GM12873 (cell line): ENCODE measurements at regions not wholly inside any gene's neighbourhood (a gene's known extent, or its start where the extent isn't known, plus 50 kb on each side); places are given as distances from the start of the nearest gene placed in this dataset.

Experiments
- TF ChIP-seq, protein P1 (sequence below): IDR thresholded peaks from 2 replicates; pipeline ENCODE4 v1.5.1; 2012; ENCODE audit warnings: low read depth, mild to moderate bottlenecking, moderate library complexity, low read length, control low read depth; ENCODE audit not compliant: insufficient read depth; ENCODE audit errors: missing control alignments

DNA sequence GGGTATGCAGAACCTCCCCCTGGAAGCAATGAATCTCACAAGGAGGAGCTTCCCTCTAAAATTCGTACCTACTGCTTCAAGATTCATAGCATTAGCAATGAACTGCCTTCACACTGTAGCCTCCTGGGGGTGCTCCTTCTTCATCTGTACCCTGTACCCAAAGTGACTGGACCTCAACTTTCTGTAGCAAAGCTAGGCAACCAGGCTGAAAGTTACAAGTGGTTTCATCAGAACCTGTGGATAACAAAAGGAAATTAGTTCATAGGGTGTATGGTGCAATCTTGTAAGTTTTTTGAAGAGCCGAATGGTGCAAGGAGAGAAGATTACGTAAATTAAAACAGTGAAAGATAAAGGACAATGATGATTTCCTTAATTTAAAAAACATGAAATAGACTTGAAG is 1541.7 kb upstream of the FLRT2 start:
- TF ChIP-seq, protein P1, sequence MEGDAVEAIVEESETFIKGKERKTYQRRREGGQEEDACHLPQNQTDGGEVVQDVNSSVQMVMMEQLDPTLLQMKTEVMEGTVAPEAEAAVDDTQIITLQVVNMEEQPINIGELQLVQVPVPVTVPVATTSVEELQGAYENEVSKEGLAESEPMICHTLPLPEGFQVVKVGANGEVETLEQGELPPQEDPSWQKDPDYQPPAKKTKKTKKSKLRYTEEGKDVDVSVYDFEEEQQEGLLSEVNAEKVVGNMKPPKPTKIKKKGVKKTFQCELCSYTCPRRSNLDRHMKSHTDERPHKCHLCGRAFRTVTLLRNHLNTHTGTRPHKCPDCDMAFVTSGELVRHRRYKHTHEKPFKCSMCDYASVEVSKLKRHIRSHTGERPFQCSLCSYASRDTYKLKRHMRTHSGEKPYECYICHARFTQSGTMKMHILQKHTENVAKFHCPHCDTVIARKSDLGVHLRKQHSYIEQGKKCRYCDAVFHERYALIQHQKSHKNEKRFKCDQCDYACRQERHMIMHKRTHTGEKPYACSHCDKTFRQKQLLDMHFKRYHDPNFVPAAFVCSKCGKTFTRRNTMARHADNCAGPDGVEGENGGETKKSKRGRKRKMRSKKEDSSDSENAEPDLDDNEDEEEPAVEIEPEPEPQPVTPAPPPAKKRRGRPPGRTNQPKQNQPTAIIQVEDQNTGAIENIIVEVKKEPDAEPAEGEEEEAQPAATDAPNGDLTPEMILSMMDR: no peak

DNA sequence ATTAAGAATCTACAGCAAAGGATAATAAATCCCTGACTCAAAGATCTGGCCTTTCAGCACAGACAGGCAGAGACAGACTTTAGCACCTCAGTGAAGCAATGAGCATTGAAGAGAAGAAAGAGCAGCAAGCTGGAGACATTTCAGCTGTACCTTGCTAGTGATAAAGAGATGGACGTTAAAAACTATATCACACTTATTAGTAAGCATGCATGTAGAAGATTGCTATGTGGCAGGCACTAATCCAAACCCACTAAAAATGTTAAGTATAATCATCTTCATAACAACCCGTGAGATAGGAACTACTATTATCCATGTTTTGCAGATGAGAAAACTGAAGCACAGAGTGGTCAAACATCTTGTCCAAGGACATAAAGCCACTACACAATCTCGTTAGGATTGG is 1538.3 kb upstream of the FLRT2 start:
- TF ChIP-seq, protein P1: no peak

DNA sequence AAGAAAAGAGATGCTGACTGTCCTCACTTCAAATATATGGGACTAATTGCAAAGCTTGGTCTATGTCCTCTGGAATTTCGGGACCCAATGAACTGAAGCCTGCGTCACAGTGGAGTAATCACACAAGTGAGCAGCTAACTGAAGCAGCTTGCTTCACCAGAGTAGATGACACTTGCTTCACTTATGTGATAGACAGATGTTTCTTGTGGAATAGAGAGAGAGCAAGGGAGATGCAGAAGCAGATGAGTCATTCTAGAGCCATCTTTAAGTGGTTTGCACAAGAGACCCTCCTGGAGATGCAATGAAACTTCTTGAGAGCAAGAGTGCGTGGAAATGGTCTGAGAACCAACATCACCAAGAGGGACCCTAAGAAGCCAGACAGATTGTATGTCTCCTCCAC is 1537.1 kb upstream of the FLRT2 start:
- TF ChIP-seq, protein P1: no peak

DNA sequence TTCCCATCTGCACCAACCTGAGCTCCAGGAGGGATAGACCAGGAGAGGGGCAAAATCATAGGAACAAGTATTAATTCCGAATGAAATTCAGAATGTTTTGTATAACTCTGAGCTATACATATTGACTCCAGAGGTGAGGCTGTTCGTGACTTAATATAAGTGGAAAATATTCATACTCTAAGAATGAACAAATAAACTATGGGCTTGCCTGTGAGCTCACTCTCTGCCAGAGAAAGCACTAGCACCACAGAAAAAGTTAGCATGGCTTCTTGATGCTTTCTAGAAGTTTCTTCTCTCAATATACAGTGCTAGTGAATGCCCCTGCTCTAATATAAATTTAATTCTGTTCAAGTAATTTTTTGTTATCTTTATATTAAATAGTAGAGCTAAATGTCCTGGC is 1536.4 kb upstream of the FLRT2 start:
- TF ChIP-seq, protein P1: no peak

DNA sequence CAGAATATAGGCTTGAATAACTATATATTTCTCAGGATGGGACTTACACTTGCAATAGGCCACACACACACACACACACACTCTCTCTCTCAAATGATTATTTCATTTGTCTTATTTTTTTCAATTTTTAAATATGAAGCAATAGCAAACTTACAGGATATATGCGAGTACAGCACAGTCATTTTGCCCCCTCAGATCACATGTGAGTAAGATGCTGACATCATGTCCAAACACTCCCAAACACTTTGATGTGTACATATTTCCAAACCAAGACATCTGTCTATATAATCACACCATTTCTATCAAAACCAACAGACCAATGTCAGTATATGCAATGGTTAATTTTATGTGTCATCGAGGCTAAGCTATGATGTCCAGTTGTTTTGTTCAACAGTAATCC is 1535.9 kb upstream of the FLRT2 start:
- TF ChIP-seq, protein P1: no peak

DNA sequence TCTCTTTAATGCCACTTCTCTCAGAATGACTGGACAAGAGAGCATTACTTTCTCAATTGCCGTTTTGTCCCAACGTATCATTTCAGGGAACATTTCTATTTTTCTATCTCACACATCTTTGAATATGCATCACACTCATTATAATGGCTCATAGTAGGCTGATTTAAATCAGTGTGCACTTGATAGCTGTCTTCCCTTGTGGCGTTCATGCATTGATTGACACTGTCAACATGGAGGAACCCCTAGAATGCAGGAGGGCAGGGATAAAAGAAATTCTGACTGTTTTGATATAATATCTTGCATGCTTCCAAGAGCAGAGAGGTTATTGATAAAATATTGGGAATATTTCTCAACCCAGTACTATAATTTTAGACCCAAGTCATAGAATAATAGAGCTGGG is 1528.9 kb upstream of the FLRT2 start:
- TF ChIP-seq, protein P1: no peak

DNA sequence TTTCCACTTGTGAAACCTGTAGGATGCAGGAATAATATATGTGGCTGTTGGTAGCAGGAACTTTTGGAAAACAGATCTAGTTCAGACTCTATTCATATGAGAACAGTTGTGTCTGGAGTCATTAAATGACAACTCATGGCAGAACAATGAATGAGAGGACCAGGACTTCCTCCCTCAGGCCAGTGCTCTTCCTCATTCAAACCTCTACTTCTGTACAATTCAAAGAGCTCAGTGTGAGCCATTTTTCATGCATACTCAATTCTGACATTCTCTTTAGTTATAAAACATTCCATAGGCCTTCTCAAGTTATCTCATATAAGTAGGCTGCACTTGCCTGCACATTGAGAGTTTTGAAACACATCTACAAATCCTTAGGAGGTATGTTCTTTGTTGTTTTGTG is 1526.6 kb upstream of the FLRT2 start:
- TF ChIP-seq, protein P1: no peak
